ENCODE measurements at regions not wholly inside any gene's neighbourhood (a gene's known extent, or its start where the extent isn't known, plus 50 kb on each side); places are given as distances from the start of the nearest gene placed in this dataset.

DNA sequence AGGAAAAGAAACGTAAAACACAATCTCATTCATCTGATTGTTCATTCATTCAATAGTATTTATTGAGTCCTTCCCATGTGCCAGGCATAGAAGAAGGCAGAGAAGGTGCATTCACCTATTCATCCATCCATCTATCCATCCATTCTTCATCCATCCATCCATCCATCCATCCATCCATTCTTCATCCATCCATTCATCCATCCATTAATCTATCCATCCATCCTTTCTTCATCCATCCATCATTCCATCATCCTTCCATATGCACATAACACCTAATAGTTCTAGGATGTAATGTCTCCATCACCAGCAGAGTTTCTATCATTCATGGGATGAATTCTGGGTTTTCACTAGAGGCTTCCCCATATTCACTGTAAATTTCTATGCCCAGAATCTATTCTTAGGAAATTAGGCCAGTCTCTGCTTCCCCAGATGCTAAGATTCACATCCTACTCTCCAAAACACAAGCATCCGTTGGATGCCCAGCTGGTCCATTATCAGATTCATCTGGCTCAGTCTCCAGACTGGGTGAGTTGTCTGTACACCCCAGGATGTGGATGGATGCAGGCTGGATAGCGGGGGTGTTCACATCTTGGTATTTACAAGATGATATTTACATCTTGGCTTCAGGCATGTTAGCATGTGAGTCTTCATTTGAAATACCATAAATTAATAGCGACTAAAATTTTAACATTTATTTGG lies 517.7 kb upstream of the SULF2 start:
- BruUV-seq (replicated peaks), result no TSS peak
- H3K4me3 ChIP-seq (ENCODE audit: low read depth, low read length, poor library complexity, severe bottlenecking), result no peak overlapping the region
- POLR2A ChIA-PET (ENCODE audit: low non-redundant PET), result no interaction called here
- H3K4me1 ChIP-seq (ENCODE audit: insufficient read depth, low read length, poor library complexity, severe bottlenecking), result peaks cover 13% of the 10 kb centered on the region
- H3K36me3 ChIP-seq (ENCODE audit: insufficient read depth, low read length, poor library complexity, severe bottlenecking), result no peaks in the 10 kb centered on the region
- H3K9me3 ChIP-seq (ENCODE audit: low read depth, low read length, poor library complexity, severe bottlenecking), result no peaks in the 10 kb centered on the region
- H3K27ac ChIP-seq (ENCODE audit: low read depth, low read length, poor library complexity, severe bottlenecking), result no peak overlapping the region
- DNase-seq (ENCODE audit: low spot score), result no peak
- peaks cover 17% of the 10 kb centered on the region for H3K27me3 ChIP-seq (replicated peaks; ENCODE audit: insufficient read depth, low read depth, low read length, poor library complexity)
- no peak for TF ChIP-seq EZH2 (IDR thresholded peaks at IDR 0.05; ENCODE audit: borderline replicate concordance, low read depth, low read length, poor library complexity, severe bottlenecking)
- TF ChIP-seq, protein P1, sequence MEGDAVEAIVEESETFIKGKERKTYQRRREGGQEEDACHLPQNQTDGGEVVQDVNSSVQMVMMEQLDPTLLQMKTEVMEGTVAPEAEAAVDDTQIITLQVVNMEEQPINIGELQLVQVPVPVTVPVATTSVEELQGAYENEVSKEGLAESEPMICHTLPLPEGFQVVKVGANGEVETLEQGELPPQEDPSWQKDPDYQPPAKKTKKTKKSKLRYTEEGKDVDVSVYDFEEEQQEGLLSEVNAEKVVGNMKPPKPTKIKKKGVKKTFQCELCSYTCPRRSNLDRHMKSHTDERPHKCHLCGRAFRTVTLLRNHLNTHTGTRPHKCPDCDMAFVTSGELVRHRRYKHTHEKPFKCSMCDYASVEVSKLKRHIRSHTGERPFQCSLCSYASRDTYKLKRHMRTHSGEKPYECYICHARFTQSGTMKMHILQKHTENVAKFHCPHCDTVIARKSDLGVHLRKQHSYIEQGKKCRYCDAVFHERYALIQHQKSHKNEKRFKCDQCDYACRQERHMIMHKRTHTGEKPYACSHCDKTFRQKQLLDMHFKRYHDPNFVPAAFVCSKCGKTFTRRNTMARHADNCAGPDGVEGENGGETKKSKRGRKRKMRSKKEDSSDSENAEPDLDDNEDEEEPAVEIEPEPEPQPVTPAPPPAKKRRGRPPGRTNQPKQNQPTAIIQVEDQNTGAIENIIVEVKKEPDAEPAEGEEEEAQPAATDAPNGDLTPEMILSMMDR (conservative IDR thresholded peaks at IDR 0.05; ENCODE audit: low read depth, low read length), result no peak
- CTCF ChIA-PET, result no interaction called here
- intact Hi-C loops (cut with micrococcal nuclease; ENCODE audit: unreplicated experiment), result no loop called here

DNA sequence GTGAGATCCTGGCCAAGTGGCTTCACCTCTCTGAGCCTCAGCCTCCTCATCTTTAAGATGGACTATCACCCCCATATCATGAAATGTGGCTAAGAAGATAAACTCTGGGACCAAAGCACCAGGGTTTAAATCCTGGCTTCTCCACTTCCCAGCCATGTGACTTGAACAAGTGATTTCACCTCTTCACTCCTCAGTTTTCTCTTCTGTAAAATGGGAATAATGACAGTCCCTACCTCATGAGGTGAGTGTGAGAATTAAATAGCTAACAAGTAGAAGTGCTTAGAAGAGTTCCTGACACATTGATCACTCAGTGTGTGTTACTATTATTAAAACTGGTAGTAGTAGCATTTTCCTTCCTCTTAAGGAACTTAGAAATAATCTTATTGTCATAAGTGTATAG lies 516.9 kb upstream of the SULF2 start:
- intact Hi-C loops (cut with micrococcal nuclease; ENCODE audit: unreplicated experiment), result no loop called here
- TF ChIP-seq EZH2 (IDR thresholded peaks at IDR 0.05; ENCODE audit: borderline replicate concordance, low read depth, low read length, poor library complexity, severe bottlenecking), result no peak
- TF ChIP-seq, protein P1 (conservative IDR thresholded peaks at IDR 0.05; ENCODE audit: low read depth, low read length), result no peak

DNA sequence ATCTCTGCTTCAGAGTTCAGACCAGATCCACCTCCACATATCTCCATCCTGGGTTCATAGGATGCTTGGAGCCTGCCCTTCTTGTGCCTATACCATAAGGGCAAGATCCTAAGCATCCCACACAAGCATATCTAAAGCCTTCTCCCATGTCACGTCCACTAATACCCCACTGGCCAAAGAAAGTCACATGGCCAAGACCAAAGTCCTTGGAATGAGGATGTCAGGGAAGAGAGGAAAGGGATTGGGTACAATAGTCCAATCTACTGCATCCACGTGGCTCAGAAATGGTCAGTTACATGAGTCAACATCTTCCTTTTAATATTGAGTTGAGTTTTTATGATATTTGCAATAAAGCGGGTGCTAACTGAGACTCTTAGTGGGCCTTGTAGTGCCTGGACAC lies 515.9 kb upstream of the SULF2 start:
- CTCF ChIA-PET, result no interaction called here

More for the DNA sequence above, 516.9 kb upstream of the SULF2 start:
- no peak overlapping the region for H3K4me3 ChIP-seq (ENCODE audit: low read depth, low read length, poor library complexity, severe bottlenecking)
- peaks cover 13% of the 10 kb centered on the region for H3K4me1 ChIP-seq (ENCODE audit: insufficient read depth, low read length, poor library complexity, severe bottlenecking)
- ChIA-PET POLR2A (ENCODE audit: low non-redundant PET) (no interaction called here), CTCF (no interaction called here)
- H3K9me3 ChIP-seq (ENCODE audit: low read depth, low read length, poor library complexity, severe bottlenecking), result no peaks in the 10 kb centered on the region
- no TSS peak for BruUV-seq (replicated peaks)
- H3K36me3 ChIP-seq (ENCODE audit: insufficient read depth, low read length, poor library complexity, severe bottlenecking), result no peaks in the 10 kb centered on the region
- H3K27ac ChIP-seq (ENCODE audit: low read depth, low read length, poor library complexity, severe bottlenecking), result no peak overlapping the region
- peaks cover 17% of the 10 kb centered on the region for H3K27me3 ChIP-seq (replicated peaks; ENCODE audit: insufficient read depth, low read depth, low read length, poor library complexity)
- no peak for DNase-seq (ENCODE audit: low spot score)

More for the DNA sequence above, 515.9 kb upstream of the SULF2 start:
- intact Hi-C loops (cut with micrococcal nuclease; ENCODE audit: unreplicated experiment), result no loop called here
- H3K27ac ChIP-seq (ENCODE audit: low read depth, low read length, poor library complexity, severe bottlenecking), result no peak overlapping the region
- no peak for DNase-seq (ENCODE audit: low spot score)
- POLR2A ChIA-PET (ENCODE audit: low non-redundant PET), result no interaction called here
- H3K36me3 ChIP-seq (ENCODE audit: insufficient read depth, low read length, poor library complexity, severe bottlenecking), result no peaks in the 10 kb centered on the region
- no TSS peak for BruUV-seq (replicated peaks)
- no peak for TF ChIP-seq EZH2 (IDR thresholded peaks at IDR 0.05; ENCODE audit: borderline replicate concordance, low read depth, low read length, poor library complexity, severe bottlenecking)
- TF ChIP-seq, protein P1 (conservative IDR thresholded peaks at IDR 0.05; ENCODE audit: low read depth, low read length), result no peak
- no peaks in the 10 kb centered on the region for H3K9me3 ChIP-seq (ENCODE audit: low read depth, low read length, poor library complexity, severe bottlenecking)
- H3K4me3 ChIP-seq (ENCODE audit: low read depth, low read length, poor library complexity, severe bottlenecking), result no peak overlapping the region
- peaks cover 13% of the 10 kb centered on the region for H3K4me1 ChIP-seq (ENCODE audit: insufficient read depth, low read length, poor library complexity, severe bottlenecking)
- peaks cover 17% of the 10 kb centered on the region for H3K27me3 ChIP-seq (replicated peaks; ENCODE audit: insufficient read depth, low read depth, low read length, poor library complexity)

Measured in A673 (cell line).